Hindlimb muscle (tissue), 1 donor: ENCODE measurements at regions not wholly inside any gene's neighbourhood (a gene's known extent, or its start where the extent isn't known, plus 50 kb on each side); places are given as distances from the start of the nearest gene placed in this dataset.
"Not testable (repeated sequence)": the region's sequence is repeated elsewhere in the genome, so short reads cannot be mapped to it uniquely, and the experiment has no call there.

Source experiments
- DNase-seq: peaks from one replicate; pipeline ENCODE4 v3.0.0-alpha.2; 2013

DNA sequence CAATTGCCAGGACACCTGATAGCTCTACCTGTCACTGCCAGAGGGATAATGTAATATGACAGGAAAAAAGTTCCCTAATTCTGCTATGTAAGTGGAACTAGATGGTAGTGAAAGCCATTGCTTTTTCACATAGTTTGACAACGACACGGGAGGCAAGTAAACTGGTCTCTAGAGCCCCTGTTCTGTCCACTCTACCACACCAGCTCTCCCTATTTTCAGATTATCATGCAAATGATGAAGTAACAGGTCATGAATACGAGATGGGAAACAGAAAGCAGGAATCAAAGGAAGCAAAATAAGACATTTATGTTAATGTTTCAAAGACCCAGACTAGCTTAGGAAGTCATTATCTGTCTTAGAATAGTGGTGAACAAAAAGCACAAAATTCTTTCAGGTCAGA, 56.2 kb downstream of the TAF11L14 start:
- DNase-seq = no peak

DNA sequence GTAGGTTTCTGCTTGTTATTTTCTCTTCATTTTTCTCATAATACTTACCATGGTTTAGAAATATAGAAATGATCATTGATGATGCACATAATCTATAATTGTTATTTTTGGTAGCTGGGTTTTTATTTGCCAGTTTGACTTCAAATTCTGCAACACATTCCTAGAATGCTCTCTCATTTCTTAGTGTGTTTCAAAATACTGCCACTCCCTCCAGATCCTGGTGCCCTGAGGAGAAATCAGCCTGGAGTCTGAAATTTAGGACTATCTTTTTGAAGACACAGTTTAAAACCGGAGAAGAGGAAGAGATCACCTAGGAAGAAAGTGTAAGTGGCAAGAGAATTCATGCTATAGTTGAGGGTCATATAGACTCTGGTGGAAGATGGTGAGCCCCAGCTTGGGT, 57.5 kb downstream of the TAF11L14 start:
- DNase-seq = no peak

DNA sequence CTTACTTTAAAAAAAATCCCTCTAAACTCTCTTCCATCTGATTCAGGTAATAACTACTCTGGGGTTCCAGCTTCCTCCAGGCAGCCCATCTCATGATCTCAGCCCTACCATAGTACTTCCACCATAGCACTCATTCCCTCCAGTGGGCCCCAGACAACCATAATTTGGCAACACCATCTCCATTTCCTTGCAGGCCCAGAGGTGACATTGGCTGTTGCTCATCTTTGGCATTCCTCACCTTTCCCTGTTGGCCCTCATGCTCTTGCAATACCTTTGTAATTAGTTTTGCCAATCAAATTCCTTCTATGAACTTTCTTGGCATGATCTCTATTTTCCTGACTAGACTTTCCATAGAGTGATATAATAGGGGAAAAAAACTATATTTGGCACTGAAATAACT, 60.1 kb downstream of the TAF11L14 start:
- DNase-seq = no peak

DNA sequence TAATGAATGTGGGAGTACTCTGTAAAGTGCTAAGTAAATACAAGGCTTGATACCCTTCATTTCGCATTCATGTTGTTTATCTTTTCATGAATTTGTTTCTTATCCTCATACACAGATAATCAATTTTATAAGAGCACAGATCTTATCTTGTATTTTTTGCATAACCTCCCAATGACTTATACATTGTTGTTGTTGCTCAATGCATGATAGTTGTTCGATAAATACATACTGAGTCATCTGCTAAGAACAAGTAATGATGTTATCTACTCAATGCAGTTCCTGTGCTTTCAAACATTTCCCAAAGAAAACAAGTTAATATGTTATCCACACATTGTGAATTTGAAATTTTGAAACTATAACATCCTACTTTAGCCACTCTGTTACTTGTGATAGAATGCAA, 60.7 kb downstream of the TAF11L14 start:
- DNase-seq = no peak

DNA sequence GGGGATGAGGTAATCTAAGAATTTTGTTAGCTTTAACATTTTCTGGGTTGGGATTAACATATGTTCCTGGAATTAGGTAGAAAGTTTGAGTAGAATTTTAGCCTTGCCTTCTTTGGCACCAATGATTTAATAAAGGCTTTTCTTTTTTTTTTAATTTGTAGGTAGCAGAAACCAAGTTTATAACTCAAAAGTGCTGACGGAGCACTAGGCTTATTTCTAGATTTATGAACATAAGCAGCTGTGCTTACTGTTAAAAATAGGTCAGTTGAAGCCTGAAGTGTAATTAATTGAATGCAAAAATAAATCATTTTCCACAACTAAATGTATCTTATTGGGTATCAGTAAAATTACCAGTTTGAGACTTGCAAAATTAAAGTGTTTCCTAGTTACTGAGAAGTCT, 62.4 kb downstream of the TAF11L14 start:
- no peak for DNase-seq

DNA sequence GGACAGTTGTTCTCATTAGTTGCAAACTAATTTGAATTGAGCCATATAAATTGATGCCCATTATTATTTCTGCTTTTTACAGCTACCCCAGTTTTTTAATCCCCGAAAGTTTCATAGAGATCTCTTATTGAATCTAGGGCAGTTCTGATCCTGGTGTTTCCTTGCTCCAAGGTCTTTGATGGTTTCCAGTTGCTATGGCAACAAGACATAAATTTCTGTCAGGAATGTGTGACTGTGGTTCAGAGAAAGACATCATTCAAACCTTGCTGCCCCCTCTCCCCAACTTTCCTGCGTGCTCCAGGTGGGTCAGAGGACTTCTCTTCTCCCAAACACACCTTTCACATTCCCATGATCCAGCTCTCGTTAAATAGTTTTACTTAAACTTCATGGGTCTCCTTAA, 63.4 kb downstream of the TAF11L14 start:
- no peak for DNase-seq

DNA sequence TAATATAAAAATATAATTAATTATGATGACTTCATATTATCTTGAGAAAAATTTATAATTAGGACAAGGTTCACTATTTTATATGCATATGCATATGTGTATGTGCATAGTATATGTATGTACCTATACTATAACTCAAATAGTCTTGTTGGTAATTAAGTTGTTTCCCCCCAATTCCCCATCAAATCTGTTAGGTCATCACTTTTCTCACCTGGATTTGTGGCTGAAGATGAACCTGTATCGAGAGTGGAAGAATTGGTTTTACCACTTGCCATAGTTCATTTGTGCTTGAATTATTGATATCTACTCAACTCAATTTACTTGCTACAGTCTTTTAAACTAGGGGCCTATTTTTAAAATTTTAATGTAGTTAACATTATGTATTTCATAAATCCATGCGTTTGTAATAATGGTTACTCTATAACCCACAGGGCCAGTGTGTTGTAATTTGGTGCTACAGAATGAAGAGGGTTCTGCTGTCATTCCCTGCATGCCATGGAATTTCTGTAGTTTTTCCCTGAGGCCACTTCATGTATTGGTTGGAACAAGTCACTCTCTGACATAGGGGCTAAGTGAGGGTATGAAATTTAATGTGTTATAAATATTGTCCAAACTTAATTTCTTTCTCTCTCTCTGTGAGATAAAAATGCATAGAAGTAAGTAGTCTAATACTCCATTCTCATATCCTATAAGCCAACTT, 74.9 kb downstream of the TAF11L14 start:
- DNase-seq = no peak

DNA sequence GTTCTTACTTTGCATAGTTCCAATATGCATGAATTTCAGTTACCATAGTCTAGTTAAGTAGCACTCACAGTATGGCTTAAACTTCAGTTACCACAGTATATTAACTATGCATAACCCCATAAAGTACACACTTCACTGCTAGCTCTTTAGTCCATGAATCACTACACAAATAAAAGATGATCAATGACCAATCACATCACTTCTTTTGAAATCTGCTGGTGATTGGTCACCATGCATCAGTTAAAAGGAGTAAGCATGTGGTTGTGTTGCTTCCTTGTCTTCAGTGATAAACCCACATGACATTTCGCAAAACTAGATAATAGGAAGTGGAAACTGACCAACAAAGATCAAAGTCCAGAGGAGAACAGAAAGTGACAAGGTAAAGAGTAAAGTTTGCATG, 79.0 kb downstream of the TAF11L14 start:
- DNase-seq = no peak

DNA sequence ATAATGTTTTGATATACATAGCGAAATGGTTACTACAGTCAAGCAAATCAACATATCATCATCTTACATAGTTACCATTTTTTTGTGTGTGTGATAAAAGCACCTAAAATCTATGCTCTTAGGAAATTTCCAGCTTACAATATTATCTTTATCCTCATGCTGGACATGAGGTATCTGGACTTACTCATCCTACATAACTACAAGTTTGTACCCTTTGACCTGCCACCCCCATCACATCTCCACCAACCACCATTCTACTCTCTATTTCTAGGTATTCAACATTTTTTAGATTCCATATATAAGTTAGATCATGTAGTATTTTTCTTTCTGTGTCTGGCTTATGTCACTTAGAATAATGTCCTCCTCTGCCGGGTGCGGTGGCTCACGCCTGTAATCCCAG, 79.9 kb downstream of the TAF11L14 start:
- DNase-seq = no peak

DNA sequence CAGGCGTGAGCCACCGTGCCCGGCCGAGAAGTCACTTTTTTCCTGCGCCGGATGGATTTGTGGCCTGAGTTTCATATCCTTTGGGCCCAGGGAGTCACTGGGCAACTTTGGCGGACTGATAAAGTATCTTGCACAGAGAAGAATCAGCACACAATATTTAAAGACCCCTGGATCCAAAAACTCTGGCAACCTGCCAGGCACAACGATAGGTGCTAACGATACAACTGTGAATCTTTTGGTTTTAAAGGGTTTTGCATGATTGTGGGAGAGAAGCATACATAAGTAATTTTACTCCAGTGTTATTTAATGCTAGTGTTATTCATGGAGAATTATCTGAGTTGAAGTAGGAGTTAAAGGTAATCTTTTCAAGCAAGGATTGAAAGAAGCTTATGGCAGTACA, 85.3 kb downstream of the TAF11L14 start:
- DNase-seq = no peak

DNA sequence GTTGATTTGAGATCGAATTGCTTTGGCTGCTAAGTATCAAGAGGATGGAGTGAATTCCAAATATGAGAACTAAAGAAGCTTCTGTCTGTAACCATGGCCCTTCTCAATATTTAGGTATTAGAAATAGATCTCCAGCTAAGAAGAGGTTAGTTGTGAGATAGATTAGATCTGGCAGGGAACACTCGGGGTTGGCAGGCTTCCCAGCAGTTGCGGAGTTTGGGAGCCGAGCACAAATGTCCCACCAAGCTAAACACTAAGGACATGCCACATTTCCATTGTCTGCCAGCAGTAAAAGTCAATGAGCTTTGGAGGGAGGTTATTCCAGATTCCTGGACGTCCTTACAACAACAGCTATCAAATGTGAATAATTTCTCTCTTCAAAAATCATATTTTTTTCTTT, 85.8 kb downstream of the TAF11L14 start:
- no peak for DNase-seq

DNA sequence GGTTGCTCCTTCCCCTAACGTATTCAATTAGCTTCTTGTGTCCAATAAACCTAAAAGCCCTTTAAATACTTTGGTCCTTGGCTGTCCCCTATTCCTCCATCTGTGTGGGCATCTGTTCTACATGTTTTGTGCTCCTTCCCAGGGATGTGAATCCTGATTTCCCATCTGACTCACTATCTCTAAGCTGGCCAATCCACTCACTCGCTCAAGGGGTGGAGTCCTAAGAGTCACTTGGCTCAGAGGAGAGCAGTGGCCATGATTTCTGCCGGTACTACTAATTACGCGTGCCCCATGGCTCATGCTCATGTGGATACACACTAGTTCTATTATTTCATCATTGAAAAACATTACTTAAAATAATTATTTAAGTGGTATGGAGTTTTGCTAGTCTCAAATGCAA, 89.6 kb downstream of the TAF11L14 start:
- no peak for DNase-seq

DNA sequence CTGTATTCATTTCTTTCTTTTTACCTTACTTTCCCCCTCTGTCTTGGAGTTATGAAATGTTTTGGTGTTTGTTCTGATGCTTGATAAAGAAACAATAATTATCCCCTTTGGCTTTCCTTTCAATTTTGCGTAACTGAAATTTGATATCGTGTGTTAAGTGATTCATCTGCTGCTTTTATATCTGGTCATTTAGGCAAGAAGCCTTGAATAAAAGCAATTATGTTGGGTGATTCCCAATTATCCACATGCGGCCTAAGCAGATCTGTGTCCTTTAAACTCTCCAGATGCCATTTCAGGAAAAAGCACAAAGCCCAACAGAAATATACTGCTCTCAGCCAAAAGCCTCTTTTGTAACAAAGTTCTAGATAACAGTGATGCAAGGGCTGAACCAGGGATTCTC, 92.8 kb downstream of the TAF11L14 start:
- no peak for DNase-seq

DNA sequence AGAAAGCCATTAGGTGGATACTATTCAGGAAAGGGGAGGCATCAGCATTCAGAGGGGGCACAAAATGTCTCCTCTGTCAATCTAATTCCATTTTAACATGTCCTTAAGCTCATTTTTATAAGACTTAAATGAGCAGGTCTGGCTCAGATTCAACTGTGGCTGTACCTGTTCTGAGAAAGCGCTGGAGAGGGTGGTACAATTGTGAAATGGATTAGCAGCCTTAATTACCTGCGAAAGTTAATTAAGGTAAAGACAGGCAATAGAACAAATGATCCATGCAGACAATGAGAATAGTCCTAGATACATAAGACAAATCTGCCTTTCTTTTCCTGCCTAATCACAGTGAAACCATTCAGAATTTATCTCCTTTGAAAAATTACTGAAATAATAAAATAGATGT, 96.2 kb downstream of the TAF11L14 start:
- no peak for DNase-seq

DNA sequence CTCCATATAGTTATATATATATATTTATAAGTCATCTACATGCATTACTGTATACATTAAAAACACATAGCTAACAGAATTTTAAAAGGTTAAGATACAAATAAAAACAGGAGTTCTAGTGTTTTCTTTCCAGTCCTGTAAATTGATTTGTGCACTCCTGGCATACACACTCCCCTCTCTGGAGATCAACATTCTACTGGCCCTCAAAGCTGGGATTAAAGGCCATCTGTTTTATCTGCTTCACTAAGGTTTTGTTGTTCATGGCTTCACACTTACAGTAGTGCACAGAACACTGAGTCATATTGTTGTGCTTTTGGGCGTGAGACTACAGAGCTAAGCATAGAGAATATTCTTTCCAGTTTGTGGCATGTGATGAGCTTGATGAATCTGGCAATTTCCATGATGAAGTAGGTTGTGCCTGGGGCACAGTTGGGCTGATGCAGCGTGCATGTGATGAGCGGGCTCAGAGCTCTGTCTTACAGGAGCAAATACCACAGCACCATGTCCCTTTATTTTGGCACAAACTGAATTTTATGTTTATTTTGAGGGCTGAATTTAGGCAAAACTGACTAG, 98.2 kb downstream of the TAF11L14 start:
- no peak for DNase-seq

DNA sequence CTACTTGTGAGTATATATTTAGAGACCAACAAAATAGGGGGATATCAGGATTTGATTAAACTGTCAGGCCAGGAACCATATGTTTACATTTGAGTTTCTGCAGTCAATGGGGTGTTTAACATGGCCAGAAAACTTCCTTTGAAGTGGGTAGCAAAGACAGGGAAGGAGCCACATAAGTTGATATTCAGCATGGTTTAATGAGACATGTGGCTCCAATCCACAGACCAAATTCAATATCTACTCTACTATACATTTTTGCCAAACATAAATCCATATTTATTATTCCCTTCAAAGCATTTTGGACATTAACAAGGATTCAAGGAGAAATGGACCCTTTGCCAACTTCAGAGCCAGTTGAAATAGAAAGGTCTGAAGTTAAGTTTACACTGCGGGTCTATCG, 99.8 kb downstream of the TAF11L14 start:
- DNase-seq = no peak

DNA sequence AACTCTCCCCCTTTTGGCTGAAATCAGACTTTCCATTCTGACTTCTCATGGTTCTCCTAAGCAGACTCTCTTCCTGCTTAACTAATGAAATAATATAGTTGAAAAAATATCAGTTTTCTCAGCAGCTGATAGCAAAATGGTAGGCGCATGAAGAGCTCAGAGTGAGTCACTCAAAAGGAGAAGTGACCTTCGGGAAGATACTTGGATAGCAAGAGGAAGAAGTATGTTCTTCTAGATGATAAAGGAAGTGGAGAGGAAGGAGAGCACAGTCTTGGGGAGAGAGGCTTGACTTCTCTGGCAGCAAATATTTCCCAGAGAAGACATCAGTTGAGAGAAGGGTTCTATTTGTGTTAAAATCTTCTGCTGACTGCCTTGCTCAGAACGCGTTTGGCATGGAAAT, 101.5 kb downstream of the TAF11L14 start:
- no peak for DNase-seq

DNA sequence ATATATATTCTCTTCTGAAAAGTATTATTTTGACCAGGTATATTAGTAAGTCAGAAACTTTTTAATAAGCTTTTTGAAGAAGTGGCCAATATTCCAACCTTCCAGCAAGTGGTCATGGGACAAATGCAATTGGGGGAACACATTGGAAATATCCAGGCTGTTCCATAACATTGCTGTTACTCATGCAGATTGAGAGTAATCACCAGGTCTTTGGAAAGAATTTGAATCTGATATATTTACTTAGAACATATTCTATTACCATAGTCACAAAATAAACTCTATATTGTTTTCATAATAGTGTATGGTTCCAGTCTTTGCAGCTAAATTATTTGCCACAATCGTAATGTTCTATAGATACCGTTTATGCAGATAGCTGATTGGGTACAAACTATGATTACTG, 102.8 kb downstream of the TAF11L14 start:
- DNase-seq = no peak

DNA sequence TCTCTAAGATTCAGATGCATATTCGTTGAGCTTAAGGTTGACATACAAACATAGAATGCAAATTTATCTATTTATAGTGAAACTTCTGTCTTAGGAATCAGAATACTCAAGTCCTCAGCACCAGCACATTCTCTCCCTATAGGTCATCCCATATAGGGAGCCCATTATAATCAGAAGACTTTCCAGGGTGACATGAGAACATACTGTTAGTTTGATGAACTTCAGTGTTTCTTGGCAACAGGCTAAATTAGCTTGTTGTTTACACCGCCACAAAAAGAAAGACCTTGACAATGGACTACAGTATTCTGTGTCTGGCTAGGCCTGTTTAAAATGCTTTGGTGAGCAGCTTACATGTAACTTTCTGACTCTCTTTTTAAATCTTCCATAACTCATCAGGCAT, 104.2 kb downstream of the TAF11L14 start:
- DNase-seq = no peak

DNA sequence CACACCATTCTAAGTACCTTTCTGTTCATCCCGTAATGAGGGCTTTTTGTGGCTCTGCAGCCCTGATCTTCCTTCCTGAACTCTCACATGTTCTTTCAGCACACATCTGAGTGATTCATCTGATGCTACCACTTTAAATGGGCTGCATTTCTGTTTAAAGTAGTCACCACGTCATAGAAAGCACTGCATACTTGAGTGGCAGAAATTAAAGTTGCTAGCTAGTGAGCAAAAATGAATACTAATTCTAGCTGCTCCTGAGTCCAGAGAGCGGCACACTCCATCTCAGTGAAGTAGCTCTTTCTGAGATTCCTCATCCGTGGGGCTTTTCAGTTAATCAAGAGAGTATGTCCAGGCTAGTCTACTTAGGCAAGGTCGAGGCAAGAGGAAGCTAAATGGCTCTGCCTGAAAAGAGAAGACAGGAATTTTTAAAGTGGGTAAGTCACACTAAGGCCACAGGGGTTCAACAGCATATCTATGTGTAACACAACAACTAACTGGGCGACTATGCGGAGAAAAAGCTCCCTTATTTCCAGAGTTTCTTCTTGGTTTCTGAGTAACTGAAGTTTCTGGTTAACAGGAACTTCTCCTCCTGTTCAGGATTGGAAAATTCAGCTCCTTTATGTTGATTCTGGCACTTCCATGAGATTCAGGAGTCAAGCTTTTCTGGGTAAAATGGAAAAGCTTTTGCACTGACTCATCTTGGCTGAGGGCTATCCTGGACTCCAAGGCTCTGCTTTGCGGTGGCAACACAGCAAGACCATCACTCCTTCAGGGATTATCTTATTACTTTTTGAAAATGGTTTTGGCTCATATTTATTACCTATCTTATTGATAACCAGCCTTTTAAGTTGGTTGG, 109.5 kb downstream of the TAF11L14 start:
- DNase-seq = peak; percentile 47

DNA sequence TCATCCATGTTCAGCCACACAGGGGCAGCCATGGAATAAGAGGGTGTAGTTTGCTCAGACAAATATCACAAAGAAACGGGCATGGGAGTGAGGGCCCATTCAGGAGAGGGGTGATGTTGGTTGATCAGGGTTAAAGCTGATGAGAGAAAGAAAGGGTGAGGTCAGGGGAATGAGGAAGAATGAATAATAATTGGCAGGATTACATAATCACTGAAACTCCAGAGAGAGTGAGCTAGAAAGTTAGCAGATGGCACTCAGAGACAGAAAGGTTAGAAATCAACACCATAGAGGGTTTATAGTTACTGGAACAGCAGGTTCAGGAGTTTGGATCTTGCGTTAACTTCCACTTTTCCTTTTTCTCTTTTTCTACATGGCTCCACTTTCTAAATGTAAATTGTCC, 113.9 kb downstream of the TAF11L14 start:
- DNase-seq = no peak

DNA sequence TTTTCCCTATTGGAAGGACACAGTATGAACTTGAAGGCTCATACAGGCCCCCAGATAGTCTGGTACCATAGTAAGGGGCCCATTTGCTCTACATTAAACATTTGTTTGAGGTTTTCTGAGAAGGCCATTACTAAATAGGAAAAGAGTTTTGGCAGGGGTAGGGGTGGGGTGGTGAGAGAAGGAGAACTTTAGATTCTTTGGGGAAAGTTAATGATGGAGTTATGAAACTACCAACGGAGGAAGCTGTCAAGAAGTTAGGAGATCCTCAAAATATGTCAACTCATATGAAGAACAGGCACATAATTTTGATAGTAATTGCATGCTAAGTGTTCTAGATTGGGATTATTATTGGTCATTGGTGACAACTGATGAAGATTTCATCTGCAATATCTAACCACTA, 114.7 kb downstream of the TAF11L14 start:
- no peak for DNase-seq

DNA sequence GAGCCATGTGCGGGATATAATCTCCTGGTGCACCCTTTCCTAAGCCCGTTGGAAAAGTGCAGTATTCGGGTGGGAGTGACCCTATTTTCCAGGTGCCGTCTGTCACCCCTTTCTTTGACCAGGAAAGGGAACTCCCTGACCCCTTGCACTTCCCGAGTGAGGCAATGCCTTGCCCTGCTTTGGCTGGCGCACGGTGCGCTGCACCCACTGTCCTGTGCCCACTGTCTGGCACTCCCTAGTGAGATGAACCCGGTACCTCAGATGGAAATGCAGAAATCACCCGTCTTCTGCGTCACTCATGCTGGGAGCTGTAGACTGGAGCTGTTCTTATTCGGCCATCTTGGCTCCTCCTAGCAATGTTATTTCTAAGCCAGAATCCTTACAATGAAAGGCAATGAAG, 121.1 kb downstream of the TAF11L14 start:
- not testable (repeated sequence) for DNase-seq

DNA sequence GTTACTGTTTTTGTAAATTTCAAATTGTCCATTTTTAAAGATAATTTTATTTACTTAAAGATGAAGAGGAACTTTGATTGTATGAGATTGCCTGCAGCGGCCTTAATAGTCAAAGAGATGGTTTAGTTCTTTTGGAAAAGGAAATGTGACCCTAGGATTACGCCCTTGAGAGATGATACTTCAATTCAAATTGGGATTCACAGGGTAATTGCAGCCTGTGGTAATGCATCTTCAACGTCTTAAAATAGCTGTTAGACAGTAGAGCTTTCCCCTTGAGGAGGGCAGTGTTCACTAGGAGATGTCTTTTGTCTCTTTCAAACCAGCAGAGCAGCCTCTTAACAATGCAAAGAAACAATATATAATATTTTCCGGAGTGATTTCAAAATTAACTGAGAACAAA, 127.1 kb downstream of the TAF11L14 start:
- DNase-seq = no peak
